ENCODE measurements at regions not wholly inside any gene's neighbourhood (a gene's known extent, or its start where the extent isn't known, plus 50 kb on each side); places are given as distances from the start of the nearest gene placed in this dataset.
A peak's percentile ranks its signal among the peaks of the same experiment; 100 is the strongest.

- no peak for TF ChIP-seq POLR2A (IDR thresholded peaks at IDR 0.05)
- TF ChIP-seq CTCF (IDR thresholded peaks at IDR 0.05): no peak
- Histone ChIP-seq H3K36me3 (no peaks in the 10 kb centered on the region), H3K4me1 (peaks cover 8 to 53% (median 10%) of the 10 kb centered on the region in 3 donors), H3K9me3 (no peaks in the 10 kb centered on the region), H3K4me3 (no peak overlapping the region), H3K27ac (peak overlapping the region; percentile 25 to 87 (median 52)), H3K27me3 (no peaks in the 10 kb centered on the region)
- intact Hi-C loops (cut with DNase I): no loop called here
- no peak for DNase-seq
Measured at GRCh38 chr2:220663065-220663464, 909.0 kb downstream of the EPHA4 start.

- DNase-seq: no peak
- Histone ChIP-seq H3K36me3 (no peaks in the 10 kb centered on the region), H3K9me3 (no peaks in the 10 kb centered on the region), H3K4me1 (peaks cover 8 to 42% (median 10%) of the 10 kb centered on the region in 3 donors), H3K27me3 (no peaks in the 10 kb centered on the region), H3K4me3 (no peak overlapping the region), H3K27ac (peak overlapping the region in 2 of 4 donors; percentile 55 to 57)
- 50 to 72% methylated on average over 8 of the region's 8 CpGs for WGBS, 2 donors
- no peak for TF ChIP-seq POLR2A (IDR thresholded peaks at IDR 0.05)
- TF ChIP-seq CTCF (IDR thresholded peaks at IDR 0.05): no peak
- intact Hi-C loops (cut with DNase I): no loop called here
Measured at GRCh38 chr2:220664272-220665107, 907.6 kb downstream of the EPHA4 start.

GRCh38 chr2:220665108-220665471, 907.0 kb downstream of the EPHA4 start:
- TF ChIP-seq CTCF (IDR thresholded peaks at IDR 0.05) (no peak), POLR2A (IDR thresholded peaks at IDR 0.05) (no peak)
- WGBS, 2 donors: 81 to 91% methylated on average over 3 of the region's 3 CpGs
- no peak overlapping the region for H3K4me3 ChIP-seq
- no peak for DNase-seq
- no peaks in the 10 kb centered on the region for H3K27me3 ChIP-seq
- H3K9me3 ChIP-seq: no peaks in the 10 kb centered on the region
- intact Hi-C loops (cut with DNase I): no loop called here
- no peaks in the 10 kb centered on the region for H3K36me3 ChIP-seq
- H3K4me1 ChIP-seq: peaks cover 3 to 36% (median 10%) of the 10 kb centered on the region in 3 donors
- no peak overlapping the region for H3K27ac ChIP-seq

- Histone ChIP-seq H3K27ac (no peak overlapping the region), H3K36me3 (no peaks in the 10 kb centered on the region), H3K4me3 (no peak overlapping the region), H3K4me1 (no peaks in the 10 kb centered on the region), H3K9me3 (no peaks in the 10 kb centered on the region), H3K27me3 (no peaks in the 10 kb centered on the region)
- intact Hi-C loops (cut with DNase I): no loop called here
- WGBS, 2 donors: 70 to 80% methylated on average over 4 of the region's 4 CpGs
- TF ChIP-seq CTCF (IDR thresholded peaks at IDR 0.05) (no peak), POLR2A (IDR thresholded peaks at IDR 0.05) (no peak)
- no peak for DNase-seq
Measured at GRCh38 chr2:220669324-220669723, 902.8 kb downstream of the EPHA4 start.

GRCh38 chr2:220670511-220670910, 901.6 kb downstream of the EPHA4 start:
- TF ChIP-seq CTCF (IDR thresholded peaks at IDR 0.05) (no peak), POLR2A (IDR thresholded peaks at IDR 0.05) (no peak)
- WGBS, 2 donors: 55 to 71% methylated on average over 5 of the region's 5 CpGs
- no peak overlapping the region for H3K4me3 ChIP-seq
- no peaks in the 10 kb centered on the region for H3K36me3 ChIP-seq
- intact Hi-C loops (cut with DNase I): no loop called here
- no peaks in the 10 kb centered on the region for H3K27me3 ChIP-seq
- H3K27ac ChIP-seq: no peak overlapping the region
- no peak for DNase-seq
- no peaks in the 10 kb centered on the region for H3K9me3 ChIP-seq
- no peaks in the 10 kb centered on the region for H3K4me1 ChIP-seq
